ENCODE measurements at regions not wholly inside any gene's neighbourhood (a gene's known extent, or its start where the extent isn't known, plus 50 kb on each side); places are given as distances from the start of the nearest gene placed in this dataset.

- TF ChIP-seq POLR2A (IDR thresholded peaks at IDR 0.05) (no peak), CTCF (IDR thresholded peaks at IDR 0.05) (no peak), EP300 (IDR thresholded peaks at IDR 0.05) (no peak)
Measured at GRCh38 chr14:38073641-38074040, 134.1 kb upstream of the SSTR1 start.

Measured in ovary (tissue), 3 donors.